Stimulated activated naive CD8-positive, alpha-beta T cell treated with anti-CD3 and anti-CD28 coated beads, Interleukin-15, Interleukin-2, amounts not matched to agents 100 U/mL and 50 U/mL, for 24 hours (primary cell): ENCODE measurements at regions not wholly inside any gene's neighbourhood (a gene's known extent, or its start where the extent isn't known, plus 50 kb on each side); places are given as distances from the start of the nearest gene placed in this dataset.

Source experiments
- ATAC-seq: fragments of 150-1000 bp; cut with Tn5 transposase; one replicate; pipeline ENCODE4 v1.10.0; 2021
- DNase-seq: peaks from one replicate; pipeline ENCODE4 v3.0.0; 2021

- ATAC-seq (no peak), DNase-seq (no peak)
Measured at GRCh38 chr5:15206133-15206532, 293.8 kb upstream of the FBXL7 start.

DNA sequence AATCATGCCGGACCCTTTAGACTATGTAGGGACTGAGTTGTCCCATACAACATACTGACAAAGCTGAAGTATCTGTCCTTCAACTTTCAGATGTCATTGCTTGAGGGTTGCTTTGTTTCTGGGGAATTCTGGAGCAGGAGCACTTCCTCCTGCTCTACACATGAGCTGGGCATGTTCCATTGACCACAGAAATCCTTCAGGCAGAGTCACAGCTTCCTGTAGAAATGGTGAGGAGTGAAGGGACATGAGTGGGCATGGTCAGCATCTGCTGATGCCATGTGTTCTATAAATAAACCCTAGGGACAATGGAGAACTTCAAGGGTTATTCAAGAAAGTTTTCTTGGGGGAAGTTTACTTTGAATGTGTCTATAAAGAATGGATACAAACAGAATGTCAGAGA, 296.6 kb upstream of the FBXL7 start:
- ATAC-seq (no peak), DNase-seq (no peak)

DNA sequence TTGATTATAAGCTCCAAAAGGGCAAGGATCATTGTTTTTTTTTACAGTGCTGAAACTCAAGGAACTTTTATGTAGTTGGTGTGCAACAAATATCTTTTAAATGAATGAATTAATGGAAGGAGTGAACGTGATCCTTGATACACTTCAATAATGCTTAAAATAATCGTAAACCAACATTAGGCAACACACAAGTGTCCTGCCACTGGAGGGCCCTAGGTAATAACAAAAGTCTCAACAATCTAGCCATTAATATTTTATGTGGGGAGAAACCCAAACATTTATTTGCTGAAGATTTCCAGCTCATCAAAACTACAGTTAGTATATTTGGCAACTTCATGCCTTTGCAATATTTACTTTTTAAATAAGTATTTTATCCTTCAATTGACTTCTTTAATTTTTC, 309.0 kb upstream of the FBXL7 start:
- no peak for ATAC-seq

DNA sequence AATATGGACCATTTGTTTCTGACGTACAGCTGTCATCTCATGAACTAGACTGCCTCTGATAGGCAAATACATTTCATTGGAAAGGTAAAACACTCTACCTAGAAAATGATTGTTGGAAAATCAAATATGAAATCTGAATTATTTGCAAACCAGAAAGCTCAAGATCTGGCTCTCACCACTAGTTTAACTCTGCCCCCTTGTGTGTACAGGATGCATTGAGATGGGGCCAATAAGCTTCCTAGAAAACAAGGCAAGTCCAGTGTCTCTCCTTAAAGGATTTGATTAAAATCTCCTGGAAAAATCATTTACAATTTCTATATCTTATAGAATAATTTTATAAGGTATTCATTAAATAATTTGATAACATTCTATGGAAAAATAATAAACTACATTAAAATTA, 311.9 kb upstream of the ANKH start:
- ATAC-seq (no peak), DNase-seq (no peak)

More for the DNA sequence above, 309.0 kb upstream of the FBXL7 start:
- no peak for DNase-seq

DNA sequence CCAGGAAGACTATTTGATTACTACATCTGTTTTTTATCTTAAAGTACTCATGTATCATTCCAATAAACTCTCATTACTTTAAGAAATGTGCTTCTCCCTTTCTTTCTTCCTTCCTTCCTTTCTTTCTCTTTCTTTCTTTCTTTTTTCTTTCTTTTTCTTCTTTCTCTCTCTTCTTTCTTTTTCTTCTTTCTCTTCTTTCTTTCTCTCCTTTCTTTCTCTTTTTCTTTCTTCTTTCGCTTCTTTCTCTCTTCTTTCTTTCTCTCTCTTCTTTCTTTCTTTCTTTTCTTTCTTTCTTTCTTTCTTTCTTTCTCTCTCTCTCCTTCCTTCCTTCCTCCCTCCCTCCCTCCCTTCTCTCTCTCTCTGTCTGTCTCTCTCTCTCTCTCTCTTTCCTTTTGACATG, 298.6 kb upstream of the ANKH start:
- DNase-seq (no peak), ATAC-seq (no peak)

- DNase-seq = no peak
- ATAC-seq = no peak
Measured at GRCh38 chr5:15168358-15168757, 296.8 kb upstream of the ANKH start.

DNA sequence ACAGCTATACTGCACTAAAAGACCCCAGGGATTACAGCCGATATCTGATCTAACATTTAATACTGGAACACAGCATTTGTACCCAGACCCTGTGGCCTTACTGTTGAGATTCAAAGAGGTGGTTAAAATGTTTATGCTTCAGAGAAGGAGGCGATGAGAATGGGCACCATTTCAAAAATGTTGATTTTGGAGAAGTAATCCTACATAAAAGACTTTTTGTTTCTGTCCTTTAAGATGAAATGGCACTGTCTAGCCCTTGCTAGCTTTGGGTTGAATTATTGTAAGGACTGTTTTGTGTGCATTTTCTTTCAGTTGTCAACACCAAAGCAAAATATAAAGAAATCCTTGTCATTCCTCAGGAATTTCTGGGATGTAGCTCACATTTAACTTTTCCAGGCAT, 288.5 kb upstream of the ANKH start:
- DNase-seq (no peak), ATAC-seq (no peak)

- ATAC-seq (no peak), DNase-seq (no peak)
Measured at GRCh38 chr5:15159606-15160005, 288.0 kb upstream of the ANKH start.

DNA sequence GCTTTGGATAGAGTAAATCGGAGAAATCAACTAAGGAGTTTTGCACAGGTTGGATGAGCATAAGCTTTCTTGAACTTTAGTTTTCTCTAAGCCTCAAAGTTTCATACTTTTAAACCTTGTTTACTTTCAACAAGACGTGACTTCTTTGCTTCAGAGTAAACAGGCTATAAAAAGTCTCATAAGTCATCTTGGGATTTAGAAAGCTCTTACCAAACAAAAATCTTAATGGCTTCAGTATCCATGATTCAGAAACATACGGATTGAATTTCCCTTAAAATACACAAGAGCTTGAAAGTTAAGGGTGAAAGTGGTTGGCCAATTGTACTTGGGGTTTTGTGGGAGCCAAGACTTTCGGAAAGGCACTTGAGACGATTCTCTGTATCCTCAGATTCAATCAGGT, 270.9 kb upstream of the ANKH start:
- ATAC-seq (no peak), DNase-seq (no peak)

DNA sequence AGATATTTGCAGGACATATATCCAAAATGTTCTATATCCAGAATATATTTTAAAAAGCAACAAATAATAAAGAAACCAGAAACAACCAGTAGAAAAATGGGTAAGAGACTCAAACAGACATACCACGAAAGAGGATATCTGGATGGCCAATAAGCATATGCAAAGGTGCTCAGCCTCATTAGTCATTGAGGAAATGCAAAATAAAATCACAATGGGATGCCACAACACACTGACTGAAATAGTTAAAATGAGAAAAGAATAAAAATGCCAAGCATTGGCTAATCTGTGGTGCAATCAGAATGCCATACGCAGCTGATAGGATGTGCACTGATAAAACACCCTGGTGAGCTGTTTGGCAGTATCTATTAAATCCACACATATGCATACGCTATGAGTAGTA, 265.8 kb upstream of the ANKH start:
- ATAC-seq (no peak), DNase-seq (no peak)

GRCh38 chr5:15135661-15136060, 264.1 kb upstream of the ANKH start:
- DNase-seq (no peak), ATAC-seq (no peak)

DNA sequence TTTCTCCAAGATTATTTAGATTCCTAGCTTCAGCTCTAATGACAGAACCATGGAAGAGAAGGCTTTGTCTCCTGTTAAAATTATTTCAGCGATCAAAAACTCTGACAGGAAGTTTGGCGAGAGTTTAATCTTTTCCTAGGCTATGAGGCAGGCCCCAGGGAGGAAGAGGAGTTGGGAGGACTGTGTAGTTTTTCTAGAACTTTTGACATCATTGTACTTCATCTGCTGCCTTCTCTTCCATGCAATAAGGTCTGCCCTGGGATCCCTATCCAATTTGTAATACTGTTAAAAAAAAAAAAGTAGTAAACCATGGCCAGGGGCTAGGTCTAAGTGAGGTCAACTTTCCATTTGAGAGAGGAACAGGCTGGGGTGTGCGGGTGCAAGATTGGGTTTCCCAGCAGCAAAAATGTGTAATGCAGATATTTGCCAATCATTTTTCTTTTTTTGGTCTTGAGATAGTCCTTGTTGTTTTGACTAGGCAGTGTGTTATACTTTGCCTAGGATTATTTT, 261.9 kb upstream of the ANKH start:
- ATAC-seq = no peak
- no peak for DNase-seq

- ATAC-seq (no peak), DNase-seq (no peak)
Measured at GRCh38 chr5:15132816-15133405, 261.3 kb upstream of the ANKH start.

GRCh38 chr5:15131909-15132308, 260.3 kb upstream of the ANKH start:
- no peak for DNase-seq
- ATAC-seq = no peak

DNA sequence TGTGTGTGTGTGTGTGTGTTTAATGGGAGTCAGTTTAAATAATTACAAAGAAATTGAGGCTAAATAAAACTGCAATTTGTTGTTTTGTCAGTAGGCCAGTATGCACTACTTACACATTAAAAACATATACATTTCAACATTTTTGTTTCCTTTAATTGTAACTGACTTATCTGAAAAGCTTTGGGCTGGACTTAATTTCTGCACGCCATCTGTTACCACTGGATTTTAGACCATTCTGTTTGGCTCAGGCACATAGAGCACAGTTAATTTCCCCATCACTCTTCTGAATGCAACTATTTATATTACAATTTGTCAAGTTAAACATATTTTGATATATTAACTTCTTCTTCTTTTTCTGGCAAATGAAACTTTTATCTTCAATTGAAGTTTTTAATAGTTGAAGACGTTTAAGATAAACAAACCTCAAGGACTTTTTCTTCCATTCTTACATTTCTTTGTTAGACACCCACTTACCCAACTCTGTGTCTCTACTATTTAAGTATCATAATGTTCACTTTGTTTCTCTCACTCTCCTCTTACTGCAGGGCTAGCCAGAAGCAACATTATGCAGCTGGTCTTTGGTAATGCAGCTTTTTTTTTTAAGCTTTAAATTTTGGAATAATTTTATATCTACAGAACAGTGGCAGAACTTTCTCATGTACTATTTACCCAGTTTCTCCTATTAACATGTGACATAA, 253.4 kb upstream of the ANKH start:
- ATAC-seq = no peak
- no peak for DNase-seq

- ATAC-seq = no peak
- no peak for DNase-seq
Measured at GRCh38 chr5:15124461-15124860, 252.9 kb upstream of the ANKH start.

GRCh38 chr5:15117688-15118087, 246.1 kb upstream of the ANKH start:
- no peak for DNase-seq
- ATAC-seq = no peak

- ATAC-seq = no peak
- DNase-seq = no peak
Measured at GRCh38 chr5:15116996-15117395, 245.4 kb upstream of the ANKH start.

GRCh38 chr5:15106530-15107283, 235.1 kb upstream of the ANKH start:
- no peak for DNase-seq
- no peak for ATAC-seq

DNA sequence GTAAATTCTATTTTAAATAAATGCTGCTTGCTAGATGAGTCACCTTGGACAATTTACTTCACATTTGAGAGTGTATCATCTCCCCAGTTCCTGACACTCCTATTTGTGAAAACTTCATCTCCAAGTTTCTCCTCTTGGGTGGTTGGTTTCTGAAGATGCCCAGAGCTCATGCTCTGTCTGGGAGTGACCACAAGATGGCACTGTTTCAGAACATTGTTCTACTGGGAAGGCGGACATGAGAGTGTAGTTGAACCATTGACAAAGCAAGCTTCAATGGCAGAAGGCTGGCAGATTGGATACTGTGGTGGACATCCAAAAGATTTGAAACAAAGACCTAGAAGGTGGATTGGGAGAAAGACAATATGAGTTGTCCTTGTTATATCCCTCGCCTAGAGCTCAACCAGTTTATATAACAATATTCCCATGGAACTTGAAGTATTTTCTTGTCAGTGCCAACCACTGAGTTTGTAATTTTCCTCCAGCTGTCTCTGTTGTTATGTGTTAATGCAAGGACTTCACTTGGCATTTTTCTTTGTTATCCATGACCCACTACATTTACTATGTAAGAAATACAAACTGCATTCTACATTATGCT, 234.3 kb upstream of the ANKH start:
- no peak for ATAC-seq
- peak; percentile 30 for DNase-seq

GRCh38 chr5:15103864-15104263, 232.3 kb upstream of the ANKH start:
- DNase-seq (no peak), ATAC-seq (no peak)

DNA sequence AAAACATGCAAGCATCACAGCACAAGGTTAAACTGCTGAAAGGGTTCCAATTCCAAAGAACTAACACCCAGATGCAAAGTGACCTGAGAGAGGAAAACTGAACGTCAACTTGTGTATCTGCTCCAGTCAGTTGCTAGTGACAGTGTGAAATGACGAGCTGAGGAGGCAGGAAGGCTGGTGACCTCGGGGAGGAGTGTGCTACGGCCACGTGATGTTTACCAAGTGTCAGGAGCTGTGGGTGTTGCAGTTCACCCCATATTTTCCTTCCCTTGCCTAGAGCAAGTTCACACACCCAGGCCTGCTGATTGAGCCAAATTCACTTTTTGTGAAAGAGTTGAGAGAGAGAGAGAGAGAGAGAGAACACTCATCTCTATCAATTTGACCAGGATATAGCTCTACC, 231.6 kb upstream of the ANKH start:
- DNase-seq (no peak), ATAC-seq (no peak)

GRCh38 chr5:15097552-15097951, 226.0 kb upstream of the ANKH start:
- no peak for ATAC-seq
- DNase-seq = no peak
